Naive B cell (primary cell): ENCODE measurements at regions not wholly inside any gene's neighbourhood (a gene's known extent, or its start where the extent isn't known, plus 50 kb on each side); places are given as distances from the start of the nearest gene placed in this dataset.

Experiments
- ATAC-seq, 2 donors: fragments of 150-1000 bp; cut with Tn5 transposase; 2 replicates each; pipeline ENCODE4 v1.10.0; 2021; ENCODE audit warnings: low read depth in 2 of 2, mild to moderate bottlenecking in 2 of 2, moderate library complexity in 2 of 2
- DNase-seq: peaks from one replicate; pipeline ENCODE4 v3.0.0; 2022
- H3K27ac Mint-ChIP-seq, 6 donors: one replicate each; pipeline ENCODE4 v1.8.0; 2020 to 2022; ENCODE audit warnings: mild to moderate bottlenecking in 6 of 6, mixed read lengths in 6 of 6, moderate library complexity in 5 of 6, inconsistent platforms in 2 of 6
- H3K27me3 Mint-ChIP-seq, 3 donors: one replicate each; pipeline ENCODE4 v1.8.0; 2021 to 2022; ENCODE audit warnings: mixed read lengths in 3 of 3, mild to moderate bottlenecking in 1 of 3
- H3K36me3 Mint-ChIP-seq, 2 donors: one replicate each; pipeline ENCODE4 v1.8.0; 2020 to 2022; ENCODE audit warnings: mixed read lengths in 2 of 2, inconsistent platforms in 1 of 2, mild to moderate bottlenecking in 1 of 2
- H3K4me1 Mint-ChIP-seq, 3 donors: one replicate each; pipeline ENCODE4 v1.8.0; 2020 to 2022; ENCODE audit warnings: mixed read lengths in 3 of 3, inconsistent platforms in 1 of 3, mild to moderate bottlenecking in 1 of 3, moderate library complexity in 1 of 3
- H3K4me3 Mint-ChIP-seq, 8 donors: one replicate each; pipeline ENCODE4 v1.8.0; 2020 to 2022; ENCODE audit warnings: mild to moderate bottlenecking in 8 of 8, mixed read lengths in 8 of 8, moderate library complexity in 8 of 8, inconsistent platforms in 2 of 8
- H3K9me3 Mint-ChIP-seq, 7 donors: one replicate each; pipeline ENCODE4 v1.8.0; 2020 to 2022; ENCODE audit warnings: mixed read lengths in 7 of 7, mild to moderate bottlenecking in 5 of 7, inconsistent platforms in 2 of 7, moderate library complexity in 1 of 7

DNA sequence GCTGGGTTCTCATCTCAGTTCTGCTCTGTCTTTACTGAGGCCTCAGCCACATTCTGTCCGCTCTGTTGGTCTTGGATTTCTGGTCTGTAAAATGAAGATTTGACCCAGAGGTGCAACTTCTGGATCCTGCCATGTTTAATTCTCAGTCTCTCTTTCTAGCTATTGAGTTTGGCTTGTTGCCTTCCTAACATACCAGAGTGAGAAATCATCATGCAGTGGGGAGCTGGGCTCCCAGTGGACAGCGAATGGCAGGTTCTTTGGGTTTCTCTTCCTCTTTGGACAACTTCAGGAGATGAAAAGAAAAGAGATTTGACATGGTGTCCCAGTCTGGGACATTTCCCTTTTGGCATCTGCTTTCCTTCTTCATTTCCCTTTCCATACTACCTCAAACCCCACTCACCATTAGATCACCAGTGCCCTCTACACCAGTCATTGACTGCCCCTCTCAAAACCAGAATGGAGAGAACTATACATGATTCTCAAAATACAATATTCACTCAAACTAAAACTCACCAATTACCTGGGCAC, 334.7 kb downstream of the ACTL7B start:
- DNase-seq (no peak), ATAC-seq (no peak)
- Mint-ChIP-seq H3K27me3 (peaks cover 0 to 20% (median 12%) of the 10 kb centered on the region in 3 donors), H3K36me3 (no peaks in the 10 kb centered on the region), H3K4me3 (no peak overlapping the region), H3K27ac (peak overlapping the region in 1 of 6 donors; percentile 77), H3K9me3 (no peaks in the 10 kb centered on the region), H3K4me1 (no peaks in the 10 kb centered on the region)

DNA sequence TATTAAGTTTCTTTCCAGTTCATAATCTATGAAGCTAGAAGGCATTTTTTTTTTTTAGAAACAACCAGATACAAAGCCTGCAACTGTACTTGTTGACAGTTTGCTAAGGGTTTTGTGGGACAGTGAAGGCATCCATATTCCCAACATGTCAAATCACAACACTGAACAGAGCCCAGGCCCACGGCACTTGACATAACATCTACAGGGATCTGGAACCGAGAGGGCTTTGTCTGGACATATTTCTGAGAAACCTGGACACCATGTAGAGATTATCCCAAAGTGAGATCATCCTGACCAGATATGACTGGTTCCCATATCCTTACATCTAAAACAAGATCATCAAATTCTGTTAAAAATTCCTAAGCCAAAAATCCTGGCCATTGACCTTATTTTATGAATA, 336.3 kb downstream of the ACTL7B start:
- H3K27me3 Mint-ChIP-seq = peaks cover 0 to 13% (median 12%) of the 10 kb centered on the region in 3 donors
- H3K9me3 Mint-ChIP-seq = no peaks in the 10 kb centered on the region

DNA sequence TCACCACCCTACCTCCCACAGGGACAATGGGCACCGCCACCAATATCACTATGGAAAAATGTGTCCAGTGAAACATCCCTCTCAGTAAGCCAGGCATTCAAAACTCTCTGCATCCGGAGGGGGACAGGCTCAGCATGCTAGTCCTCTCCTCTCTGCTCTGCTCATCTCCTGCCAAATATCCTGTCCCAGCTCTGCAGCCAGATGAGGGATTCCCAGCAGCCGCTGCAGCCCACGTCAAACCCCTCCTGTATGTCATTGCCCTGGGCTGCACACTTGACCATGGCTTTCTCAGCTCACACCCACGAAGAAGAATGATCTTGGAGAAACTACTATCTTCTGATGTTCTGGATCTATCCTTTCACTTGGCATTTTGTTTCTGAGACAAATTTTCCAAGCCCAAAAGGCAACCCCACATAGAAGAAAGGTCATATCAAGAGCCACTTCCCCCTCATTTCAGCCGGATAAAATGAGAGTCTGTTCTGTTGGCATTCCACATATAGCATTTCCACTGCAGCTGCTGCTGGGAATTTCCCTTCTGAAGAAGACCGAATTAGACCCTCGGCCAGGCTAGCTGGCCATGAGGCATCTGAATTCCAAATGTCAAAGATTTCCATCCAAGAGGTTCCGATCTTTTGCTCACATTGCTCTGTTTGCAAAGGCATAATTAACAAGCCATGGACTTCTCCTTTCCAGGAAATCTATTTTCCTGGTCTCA, 338.0 kb downstream of the ACTL7B start:
- Mint-ChIP-seq H3K4me3 (no peak overlapping the region), H3K4me1 (peaks cover 0 to 3% (median 0%) of the 10 kb centered on the region in 3 donors), H3K27ac (no peak overlapping the region), H3K36me3 (no peaks in the 10 kb centered on the region), H3K9me3 (no peaks in the 10 kb centered on the region), H3K27me3 (peaks cover 0 to 13% (median 12%) of the 10 kb centered on the region in 3 donors)
- no peak for ATAC-seq
- DNase-seq = no peak

More for the DNA sequence above, 336.3 kb downstream of the ACTL7B start:
- H3K27ac Mint-ChIP-seq = no peak overlapping the region
- H3K4me3 Mint-ChIP-seq = no peak overlapping the region
- no peak for ATAC-seq
- no peak for DNase-seq
- H3K4me1 Mint-ChIP-seq = peaks cover 0 to 3% (median 0%) of the 10 kb centered on the region in 3 donors
- no peaks in the 10 kb centered on the region for H3K36me3 Mint-ChIP-seq

DNA sequence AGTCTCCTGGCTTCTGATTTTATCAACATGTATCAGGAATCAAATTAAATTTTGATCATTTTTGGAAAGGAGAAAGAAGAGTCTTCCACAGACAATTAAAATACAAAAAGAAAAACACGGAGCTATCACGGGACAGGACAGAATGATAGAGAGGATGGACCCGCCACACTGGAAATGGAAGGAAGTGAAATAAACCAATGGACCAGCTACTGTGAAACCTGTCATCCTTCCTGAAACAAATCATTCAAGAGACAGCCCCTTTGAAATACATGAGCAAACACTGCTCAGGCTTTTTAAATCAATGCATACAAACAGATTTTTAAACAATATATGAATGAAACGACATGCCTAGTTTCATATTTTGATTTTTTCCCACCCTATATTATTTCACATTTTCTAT, 339.4 kb downstream of the ACTL7B start:
- ATAC-seq = no peak
- H3K27me3 Mint-ChIP-seq = peaks cover 0 to 13% (median 12%) of the 10 kb centered on the region in 3 donors
- peaks cover 0 to 3% (median 0%) of the 10 kb centered on the region in 3 donors for H3K4me1 Mint-ChIP-seq
- no peak for DNase-seq
- no peak overlapping the region for H3K27ac Mint-ChIP-seq
- no peaks in the 10 kb centered on the region for H3K36me3 Mint-ChIP-seq
- H3K9me3 Mint-ChIP-seq = no peaks in the 10 kb centered on the region
- H3K4me3 Mint-ChIP-seq = no peak overlapping the region

DNA sequence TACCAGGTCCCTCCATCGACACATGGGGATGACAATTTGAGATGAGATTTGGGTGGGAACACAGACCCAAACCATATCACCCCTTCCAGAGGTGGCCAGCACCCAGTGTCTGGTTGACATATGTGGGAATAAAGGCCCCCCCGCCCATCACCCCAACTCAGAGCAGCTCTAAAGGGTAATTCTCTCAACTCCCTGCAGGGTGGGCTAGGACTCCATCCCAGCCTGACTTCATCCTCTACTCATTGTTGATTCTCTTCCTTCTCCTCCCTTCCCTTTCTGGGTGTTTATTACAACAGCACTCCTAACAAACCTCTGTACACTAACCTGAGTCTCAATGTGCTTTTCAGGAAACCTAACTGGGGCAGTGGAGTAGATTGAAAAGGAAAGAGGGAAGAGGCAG, 339.9 kb downstream of the ACTL7B start:
- ATAC-seq (no peak), DNase-seq (no peak)
- Mint-ChIP-seq H3K4me1 (peaks cover 0 to 3% (median 0%) of the 10 kb centered on the region in 3 donors), H3K4me3 (no peak overlapping the region), H3K9me3 (no peaks in the 10 kb centered on the region), H3K27ac (no peak overlapping the region), H3K27me3 (peaks cover 0 to 13% (median 12%) of the 10 kb centered on the region in 3 donors), H3K36me3 (no peaks in the 10 kb centered on the region)

DNA sequence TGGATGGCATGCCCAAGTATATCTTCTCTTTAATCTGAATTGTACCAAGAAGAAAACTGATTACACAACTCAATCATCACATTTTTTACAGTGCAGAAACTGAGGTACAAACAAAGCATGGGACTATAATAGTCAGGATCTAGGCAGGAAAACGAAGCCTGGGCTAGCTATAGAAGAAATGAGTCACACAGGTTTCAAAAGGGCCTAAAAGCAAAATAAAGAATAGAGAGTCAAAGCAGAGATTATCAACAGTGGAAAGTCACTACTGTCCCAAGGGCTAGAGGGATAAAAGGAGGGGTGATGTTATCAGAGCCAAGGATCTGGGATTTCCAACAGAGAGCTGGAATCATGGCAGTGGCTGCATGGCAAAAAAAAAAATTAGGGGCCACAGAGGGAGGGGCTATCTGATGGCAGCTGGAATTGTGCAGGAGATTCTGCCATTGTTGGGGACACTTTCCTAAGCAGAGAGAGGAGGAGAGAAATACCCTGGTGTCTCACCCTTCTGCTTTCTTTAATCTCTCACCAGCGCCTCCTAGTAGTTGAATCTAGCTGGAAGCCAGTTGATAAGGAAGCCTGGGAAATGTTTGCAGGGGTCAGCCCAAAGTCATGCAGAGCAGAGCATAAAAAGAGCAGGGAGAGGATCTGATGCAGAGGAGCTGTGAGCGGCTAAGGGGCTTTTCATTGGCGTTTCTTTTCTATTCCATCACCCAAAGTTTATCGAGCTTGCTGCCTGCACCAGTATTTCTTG, 343.2 kb downstream of the ACTL7B start:
- DNase-seq = no peak
- no peaks in the 10 kb centered on the region for H3K36me3 Mint-ChIP-seq

DNA sequence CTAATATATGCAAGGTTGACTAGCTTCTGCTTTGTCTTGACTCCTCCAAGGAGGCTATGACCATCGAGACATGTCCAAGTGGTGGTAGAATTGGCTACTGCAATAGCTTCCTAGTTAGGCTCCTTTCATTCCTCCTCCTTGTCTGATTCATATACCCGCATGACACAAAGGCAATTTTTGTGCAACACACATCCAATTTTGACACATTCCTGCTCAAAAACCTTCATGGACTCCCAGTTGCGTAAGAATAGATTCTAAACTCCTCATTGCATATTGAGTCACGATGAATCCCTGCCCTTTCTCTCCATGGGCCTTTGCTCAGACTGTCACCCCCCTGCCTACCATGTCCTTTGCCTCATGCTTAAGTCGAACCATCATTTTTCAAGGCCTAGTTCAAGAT, 344.5 kb downstream of the ACTL7B start:
- Mint-ChIP-seq H3K27ac (no peak overlapping the region), H3K4me3 (no peak overlapping the region), H3K9me3 (peaks cover 0 to 14% (median 8%) of the 10 kb centered on the region in 7 donors), H3K36me3 (no peaks in the 10 kb centered on the region), H3K27me3 (no peaks in the 10 kb centered on the region), H3K4me1 (peaks cover 0 to 3% (median 0%) of the 10 kb centered on the region in 3 donors)
- DNase-seq (no peak), ATAC-seq (no peak)

More for the DNA sequence above, 343.2 kb downstream of the ACTL7B start:
- Mint-ChIP-seq H3K9me3 (peaks cover 0 to 14% (median 6%) of the 10 kb centered on the region in 7 donors), H3K27me3 (peaks cover 0 to 4% (median 0%) of the 10 kb centered on the region in 3 donors), H3K27ac (no peak overlapping the region), H3K4me3 (no peak overlapping the region), H3K4me1 (peaks cover 0 to 3% (median 0%) of the 10 kb centered on the region in 3 donors)
- ATAC-seq = no peak

DNA sequence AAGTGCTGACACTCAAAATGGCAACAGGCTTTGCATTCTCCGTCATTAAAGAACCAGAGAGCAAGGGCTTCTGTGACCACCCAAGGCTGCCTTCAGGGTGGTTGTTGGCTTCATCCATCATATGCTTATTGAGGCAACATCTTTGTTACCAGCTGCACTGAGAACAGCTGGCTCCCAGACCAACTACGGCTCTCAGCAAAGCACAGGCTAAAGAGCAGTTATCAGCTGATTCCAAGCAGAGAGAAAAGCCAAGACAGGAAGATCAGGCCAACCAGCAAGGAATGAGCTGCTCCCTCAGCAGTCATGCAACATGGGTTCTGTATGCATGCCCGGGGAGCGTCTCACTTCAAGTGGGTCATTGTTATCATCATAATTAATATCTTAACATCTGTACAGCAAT, 358.9 kb downstream of the ACTL7B start:
- Mint-ChIP-seq H3K4me3 (no peak overlapping the region), H3K36me3 (peaks cover 5 to 15% of the 10 kb centered on the region in 2 donors), H3K27me3 (peaks cover 0 to 8% (median 6%) of the 10 kb centered on the region in 3 donors)

DNA sequence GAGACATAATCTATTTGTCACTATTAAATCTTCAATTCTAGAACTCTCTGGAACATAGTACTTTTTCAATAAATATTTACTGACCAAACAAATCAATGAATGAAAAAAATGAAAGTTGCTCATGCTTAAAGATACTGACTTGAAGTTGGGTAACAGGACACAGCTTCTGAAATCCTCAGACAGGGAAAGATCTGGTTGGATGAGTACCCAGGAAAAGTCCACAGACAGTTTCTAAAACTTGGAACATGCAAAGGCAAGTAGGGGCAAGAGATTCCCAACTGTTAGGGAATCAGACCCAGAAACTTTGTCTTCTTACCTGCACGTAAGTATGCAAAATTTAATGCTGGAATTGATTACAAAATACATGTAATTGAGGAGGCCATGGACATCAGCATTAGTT, 366.2 kb downstream of the ACTL7B start:
- H3K36me3 Mint-ChIP-seq = peaks cover 0 to 18% of the 10 kb centered on the region in 2 donors
- H3K4me1 Mint-ChIP-seq = no peaks in the 10 kb centered on the region
- peaks cover 0 to 19% (median 12%) of the 10 kb centered on the region in 7 donors for H3K9me3 Mint-ChIP-seq
- ATAC-seq = no peak
- no peak overlapping the region for H3K27ac Mint-ChIP-seq
- DNase-seq = no peak
- H3K27me3 Mint-ChIP-seq = peaks cover 0 to 9% (median 0%) of the 10 kb centered on the region in 3 donors
- H3K4me3 Mint-ChIP-seq = no peak overlapping the region

More for the DNA sequence above, 358.9 kb downstream of the ACTL7B start:
- H3K27ac Mint-ChIP-seq = no peak overlapping the region
- DNase-seq (no peak), ATAC-seq (no peak)
- H3K9me3 Mint-ChIP-seq = peaks cover 8 to 39% (median 10%) of the 10 kb centered on the region in 7 donors
- H3K4me1 Mint-ChIP-seq = peaks cover 0 to 4% (median 0%) of the 10 kb centered on the region in 3 donors

DNA sequence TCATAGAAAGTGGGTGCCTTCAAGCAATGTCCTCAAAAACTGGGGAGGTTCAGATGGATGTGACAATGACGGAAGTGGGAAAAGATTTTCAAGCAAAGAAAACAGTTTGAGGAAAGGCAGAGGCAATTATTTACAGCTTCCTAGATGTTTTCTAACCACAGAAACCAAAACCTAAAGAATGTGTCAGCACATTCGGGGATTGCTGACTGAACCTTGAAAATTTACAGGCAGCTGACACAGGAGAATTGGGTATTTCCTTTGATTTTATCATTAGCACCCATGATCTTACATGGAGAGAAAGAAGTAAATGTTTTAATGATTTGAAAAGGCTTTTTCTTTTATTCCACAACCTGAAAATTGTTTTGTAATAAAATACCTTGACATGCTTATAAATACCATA, 369.0 kb downstream of the ACTL7B start:
- Mint-ChIP-seq H3K27me3 (peaks cover 4 to 10% (median 9%) of the 10 kb centered on the region in 3 donors), H3K4me1 (no peaks in the 10 kb centered on the region), H3K9me3 (peaks cover 0 to 18% (median 12%) of the 10 kb centered on the region in 7 donors), H3K27ac (peak overlapping the region in 1 of 6 donors; percentile 6), H3K36me3 (peaks cover 0 to 18% of the 10 kb centered on the region in 2 donors), H3K4me3 (no peak overlapping the region)
- DNase-seq = no peak
- ATAC-seq = no peak

DNA sequence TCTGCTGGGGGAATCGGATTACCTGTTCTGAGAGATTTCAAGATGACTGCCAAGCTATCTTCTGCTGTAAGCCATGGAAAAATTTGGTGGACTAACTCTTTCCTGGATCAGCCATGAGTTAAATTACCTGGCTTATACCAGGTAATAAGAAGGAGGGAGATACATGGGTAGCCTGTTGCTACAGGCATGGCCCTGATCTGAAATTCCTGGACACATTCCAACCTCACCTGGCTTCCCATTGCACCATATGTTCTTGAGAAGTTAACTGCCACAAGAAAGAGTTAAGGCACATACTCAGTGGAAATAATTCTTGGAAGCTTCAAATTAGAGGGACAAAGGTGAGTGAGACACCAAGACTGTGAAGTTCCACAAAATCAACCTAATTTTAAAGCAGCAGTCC, 371.3 kb downstream of the ACTL7B start:
- Mint-ChIP-seq H3K36me3 (peaks cover 0 to 17% of the 10 kb centered on the region in 2 donors), H3K4me3 (no peak overlapping the region), H3K27ac (no peak overlapping the region), H3K9me3 (peaks cover 0 to 18% (median 11%) of the 10 kb centered on the region in 7 donors), H3K4me1 (no peaks in the 10 kb centered on the region), H3K27me3 (peaks cover 3 to 10% (median 4%) of the 10 kb centered on the region in 3 donors)
- no peak for ATAC-seq
- DNase-seq = no peak

DNA sequence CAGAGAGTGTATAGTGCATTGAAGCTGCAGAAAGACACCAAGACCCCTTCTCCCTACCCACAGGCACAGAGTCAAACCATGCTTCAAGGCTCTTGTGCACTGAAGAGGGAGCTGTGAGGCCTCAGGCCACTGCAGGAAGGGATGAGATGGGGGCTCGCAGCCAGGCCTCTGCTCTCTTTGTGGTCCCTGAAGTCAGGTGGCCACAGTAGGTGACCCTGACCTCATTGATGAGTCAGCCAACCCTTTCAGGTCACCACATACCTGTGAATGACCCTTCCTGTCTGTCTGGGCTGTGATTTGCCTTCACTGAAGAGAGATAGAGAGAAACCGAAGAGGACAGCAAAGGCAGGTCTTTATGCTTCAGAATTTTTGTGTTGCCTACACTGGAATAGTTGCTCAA, 372.1 kb downstream of the ACTL7B start:
- no peak for DNase-seq
- Mint-ChIP-seq H3K36me3 (peaks cover 0 to 9% of the 10 kb centered on the region in 2 donors), H3K9me3 (peaks cover 0 to 13% (median 8%) of the 10 kb centered on the region in 7 donors), H3K27ac (no peak overlapping the region), H3K4me1 (no peaks in the 10 kb centered on the region), H3K27me3 (peaks cover 0 to 10% (median 4%) of the 10 kb centered on the region in 3 donors), H3K4me3 (no peak overlapping the region)
- no peak for ATAC-seq

DNA sequence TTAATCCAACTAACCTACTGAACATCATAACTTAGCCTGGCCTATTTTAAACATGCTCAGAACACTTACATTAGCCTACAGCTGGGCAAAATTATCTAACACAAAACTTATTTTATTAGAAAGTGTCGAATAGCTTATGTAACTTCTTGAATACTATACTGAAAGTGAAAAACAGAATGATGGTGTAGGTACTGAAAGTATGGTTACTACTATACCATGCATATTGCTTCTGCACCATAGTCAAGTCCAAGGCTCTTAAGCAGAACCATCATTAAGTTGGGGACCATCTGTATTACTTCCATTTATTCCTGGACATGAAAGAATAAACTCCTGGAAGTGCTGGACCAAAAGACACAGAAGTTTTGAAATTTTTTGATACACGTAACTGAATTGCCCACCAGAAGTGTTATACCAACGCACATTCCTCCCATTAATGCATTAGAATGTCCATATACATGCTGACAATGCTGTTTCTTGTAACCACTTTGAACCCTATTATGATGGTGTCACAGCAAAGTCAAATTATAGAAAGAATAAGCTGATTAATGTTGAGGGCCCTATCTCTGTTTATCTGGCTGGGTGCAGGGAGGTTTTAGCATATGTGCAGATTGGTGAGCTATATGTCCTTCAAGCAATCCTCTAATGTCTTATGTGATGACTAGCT, 375.7 kb downstream of the ACTL7B start:
- peaks cover 0 to 2% (median 0%) of the 10 kb centered on the region in 7 donors for H3K9me3 Mint-ChIP-seq
- no peak overlapping the region for H3K4me3 Mint-ChIP-seq
- no peaks in the 10 kb centered on the region for H3K4me1 Mint-ChIP-seq
- DNase-seq = no peak
- no peak for ATAC-seq
- peaks cover 0 to 10% (median 4%) of the 10 kb centered on the region in 3 donors for H3K27me3 Mint-ChIP-seq
- no peak overlapping the region for H3K27ac Mint-ChIP-seq
- H3K36me3 Mint-ChIP-seq = no peaks in the 10 kb centered on the region
